SU-DHL-6 (cell line): ENCODE measurements at regions not wholly inside any gene's neighbourhood (a gene's known extent, or its start where the extent isn't known, plus 50 kb on each side); places are given as distances from the start of the nearest gene placed in this dataset.
"Not testable (repeated sequence)": the region's sequence is repeated elsewhere in the genome, so short reads cannot be mapped to it uniquely, and the experiment has no call there.

Source experiments
- H2AFZ ChIP-seq: fragments of 200-600 bp; sonication (generic); 2 replicates; pipeline ENCODE4 v1.6.1; 2014; ENCODE audit warnings: low read depth, mild to moderate bottlenecking, moderate library complexity, mixed read lengths, antibody characterized with exemption, low read length; ENCODE audit not compliant: severe bottlenecking
- H3F3A ChIP-seq: fragments of 200-600 bp; shearing (Covaris generic); 2 replicates; pipeline ENCODE4 v1.6.0; 2016; ENCODE audit warnings: antibody characterized with exemption, mild to moderate bottlenecking; ENCODE audit not compliant: insufficient read depth
- H3K27ac ChIP-seq: fragments of 200-600 bp; sonication (generic); 2 replicates; pipeline ENCODE4 v1.5.1; 2016; ENCODE audit warnings: low read depth, mild to moderate bottlenecking, low read length, moderate library complexity, mixed read lengths
- H3K27me3 ChIP-seq: fragments of 200-600 bp; sonication (generic), shearing (Covaris generic); 2 replicates; pipeline ENCODE4 v1.6.0; 2014; ENCODE audit warnings: mild to moderate bottlenecking, low read length
- H3K36me3 ChIP-seq: fragments of 200-600 bp; sonication (generic); 2 replicates; pipeline ENCODE4 v1.6.1; 2014; ENCODE audit warnings: mild to moderate bottlenecking, low read length, mixed read lengths
- H3K4me2 ChIP-seq: fragments of 300-600, 200-600 bp; shearing (Covaris generic), sonication (generic); 2 replicates; pipeline ENCODE4 v1.6.0; 2014; ENCODE audit warnings: low read length, low read depth, mild to moderate bottlenecking; ENCODE audit not compliant: poor library complexity, severe bottlenecking
- H3K4me3 ChIP-seq: fragments of 200-600 bp; sonication (generic); 2 replicates; pipeline ENCODE4 v1.5.1; 2014; ENCODE audit warnings: antibody characterized with exemption, low read length, mild to moderate bottlenecking, mixed read lengths; ENCODE audit not compliant: insufficient read depth, poor library complexity, severe bottlenecking
- H3K79me2 ChIP-seq: fragments of 200-600 bp; sonication (generic); 2 replicates; pipeline ENCODE4 v1.6.1; 2014; ENCODE audit warnings: mild to moderate bottlenecking, low read length, moderate library complexity; ENCODE audit not compliant: insufficient read depth
- H3K9ac ChIP-seq: fragments of 200-600 bp; sonication (generic); 2 replicates; pipeline ENCODE4 v1.7.0; 2014; ENCODE audit warnings: mild to moderate bottlenecking, low read length
- H3K9me2 ChIP-seq: fragments of 200-600 bp; sonication (generic); replicated peaks from 2 replicates; pipeline ENCODE4 v1.6.1; 2014; ENCODE audit warnings: low read length; ENCODE audit not compliant: insufficient read depth
- H3K9me3 ChIP-seq: fragments of 200-600 bp; sonication (generic); 2 replicates; pipeline ENCODE4 v1.6.1; 2014; ENCODE audit warnings: low read length, mixed read lengths; ENCODE audit not compliant: insufficient read depth
- H4K20me1 ChIP-seq: fragments of 200-600 bp; sonication (generic); 2 replicates; pipeline ENCODE4 v1.6.1; 2014; ENCODE audit warnings: low read depth, mild to moderate bottlenecking, antibody characterized with exemption, low read length, moderate library complexity, mixed read lengths
- EZH2phosphoT487 ChIP-seq: fragments of 200-600 bp; sonication (generic), shearing (Covaris generic); conservative IDR thresholded peaks from 2 replicates; pipeline ENCODE4 v1.6.1; 2018; ENCODE audit warnings: mild to moderate bottlenecking, antibody characterized with exemption, low read length, moderate library complexity, mixed read lengths
- TF ChIP-seq, protein P1 (sequence below): fragments of 200-600 bp; sonication (generic); IDR thresholded peaks from one replicate; pipeline ENCODE4 v1.5.1; 2017; ENCODE audit warnings: antibody characterized with exemption, mild to moderate bottlenecking, low read length, moderate library complexity; ENCODE audit not compliant: insufficient read depth, poor library complexity, severe bottlenecking

DNA sequence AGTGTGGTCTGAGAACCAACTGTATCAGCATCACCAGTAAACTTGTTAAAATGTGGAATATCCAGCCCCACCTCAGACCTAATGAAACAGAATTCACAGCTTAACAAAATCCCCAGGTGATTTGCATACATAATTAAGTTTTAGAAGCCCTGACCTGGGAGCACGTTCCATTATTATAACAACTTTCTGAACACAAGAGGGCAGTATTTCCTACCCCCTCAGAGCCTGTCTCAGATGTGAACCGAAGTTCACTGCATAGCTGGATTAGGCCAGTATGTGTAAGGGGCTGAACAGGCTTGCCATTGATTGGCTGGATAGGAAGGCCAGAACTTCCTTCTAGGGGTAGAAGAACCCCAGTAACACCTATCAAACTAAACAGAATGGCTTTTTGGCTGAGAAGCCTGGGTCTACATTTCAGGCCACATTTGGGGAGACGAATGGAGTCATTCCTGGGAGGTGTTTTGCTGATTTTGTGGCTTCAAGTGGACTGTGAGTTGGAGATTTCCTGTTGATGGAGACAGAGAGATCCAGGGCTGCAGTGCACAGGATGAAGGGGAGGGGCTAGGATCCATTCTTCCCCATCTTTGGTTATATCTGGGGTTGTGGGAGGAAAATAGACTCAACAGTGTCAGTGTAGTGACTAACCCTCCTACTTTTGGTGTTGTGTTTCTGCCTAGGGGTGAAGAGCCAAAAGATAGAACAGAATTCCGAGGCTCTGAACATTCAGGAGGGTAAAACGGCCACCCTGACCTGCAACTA lies 94.7 kb upstream of the OR4E1 start:
- Histone ChIP-seq H3K4me3 (no peak overlapping the region), H3K9me3 (no peaks in the 10 kb centered on the region), H3K9ac (no peak overlapping the region), H4K20me1 (no peaks in the 10 kb centered on the region), H3F3A (no peaks in the 10 kb centered on the region), H3K27ac (no peak overlapping the region), H3K9me2 (no peaks in the 10 kb centered on the region), H3K79me2 (no peaks in the 10 kb centered on the region), H3K4me2 (no peak overlapping the region), H3K27me3 (no peaks in the 10 kb centered on the region), H2AFZ (peak overlapping the region; percentile 5), H3K36me3 (no peaks in the 10 kb centered on the region)
- no peak for TF ChIP-seq EZH2phosphoT487
- TF ChIP-seq, protein P1, sequence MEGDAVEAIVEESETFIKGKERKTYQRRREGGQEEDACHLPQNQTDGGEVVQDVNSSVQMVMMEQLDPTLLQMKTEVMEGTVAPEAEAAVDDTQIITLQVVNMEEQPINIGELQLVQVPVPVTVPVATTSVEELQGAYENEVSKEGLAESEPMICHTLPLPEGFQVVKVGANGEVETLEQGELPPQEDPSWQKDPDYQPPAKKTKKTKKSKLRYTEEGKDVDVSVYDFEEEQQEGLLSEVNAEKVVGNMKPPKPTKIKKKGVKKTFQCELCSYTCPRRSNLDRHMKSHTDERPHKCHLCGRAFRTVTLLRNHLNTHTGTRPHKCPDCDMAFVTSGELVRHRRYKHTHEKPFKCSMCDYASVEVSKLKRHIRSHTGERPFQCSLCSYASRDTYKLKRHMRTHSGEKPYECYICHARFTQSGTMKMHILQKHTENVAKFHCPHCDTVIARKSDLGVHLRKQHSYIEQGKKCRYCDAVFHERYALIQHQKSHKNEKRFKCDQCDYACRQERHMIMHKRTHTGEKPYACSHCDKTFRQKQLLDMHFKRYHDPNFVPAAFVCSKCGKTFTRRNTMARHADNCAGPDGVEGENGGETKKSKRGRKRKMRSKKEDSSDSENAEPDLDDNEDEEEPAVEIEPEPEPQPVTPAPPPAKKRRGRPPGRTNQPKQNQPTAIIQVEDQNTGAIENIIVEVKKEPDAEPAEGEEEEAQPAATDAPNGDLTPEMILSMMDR = peak; percentile 55

DNA sequence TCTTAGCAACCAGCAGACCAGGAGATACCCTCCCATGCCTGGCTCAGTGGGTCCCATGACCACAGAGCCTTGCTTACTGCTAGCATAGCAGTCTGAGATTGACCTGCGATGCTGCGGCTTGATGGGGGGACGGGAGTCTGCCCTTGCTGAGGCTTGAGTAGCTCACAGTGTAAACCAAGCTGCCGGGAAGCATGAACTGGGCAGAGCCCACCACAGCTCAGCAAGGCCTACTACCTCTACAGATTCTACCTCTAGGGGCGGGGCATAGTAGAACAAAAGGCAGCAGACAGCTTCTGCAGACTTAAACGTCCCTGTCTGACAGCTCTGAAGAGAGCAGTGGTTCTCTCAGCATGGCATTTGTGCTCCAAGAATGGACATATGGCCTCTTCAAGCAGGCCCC lies 86.7 kb upstream of the OR4E1 start:
- not testable (repeated sequence) for H3K4me2 ChIP-seq, H3K36me3 ChIP-seq, H3K9me3 ChIP-seq, H3K9ac ChIP-seq, H3K27me3 ChIP-seq, H3F3A ChIP-seq, H4K20me1 ChIP-seq, H2AFZ ChIP-seq, H3K9me2 ChIP-seq, H3K27ac ChIP-seq, H3K79me2 ChIP-seq, H3K4me3 ChIP-seq

DNA sequence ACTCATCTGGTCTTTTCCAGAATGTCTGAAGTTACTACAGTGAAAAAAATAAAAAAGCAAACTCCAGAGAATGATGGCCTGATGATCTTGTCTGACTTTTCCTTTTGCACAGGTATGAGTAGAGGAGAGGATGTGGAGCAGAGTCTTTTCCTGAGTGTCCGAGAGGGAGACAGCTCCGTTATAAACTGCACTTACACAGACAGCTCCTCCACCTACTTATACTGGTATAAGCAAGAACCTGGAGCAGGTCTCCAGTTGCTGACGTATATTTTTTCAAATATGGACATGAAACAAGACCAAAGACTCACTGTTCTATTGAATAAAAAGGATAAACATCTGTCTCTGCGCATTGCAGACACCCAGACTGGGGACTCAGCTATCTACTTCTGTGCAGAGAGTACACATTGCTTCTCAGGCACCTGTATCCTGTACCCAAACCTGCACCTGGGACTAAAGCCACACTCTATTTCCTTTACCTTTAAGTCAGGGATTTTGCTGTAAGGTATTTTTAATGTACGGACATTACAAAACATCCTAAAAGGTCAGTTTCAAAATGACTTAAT lies 75.8 kb upstream of the OR4E1 start:
- no peaks in the 10 kb centered on the region for H3K27me3 ChIP-seq
- no peak overlapping the region for H3K9ac ChIP-seq
- H3K27ac ChIP-seq = no peak overlapping the region
- no peak for TF ChIP-seq EZH2phosphoT487
- TF ChIP-seq, protein P1 = no peak
- H3K9me3 ChIP-seq = no peaks in the 10 kb centered on the region
- H2AFZ ChIP-seq = no peak overlapping the region
- H4K20me1 ChIP-seq = no peaks in the 10 kb centered on the region
- no peaks in the 10 kb centered on the region for H3K36me3 ChIP-seq
- H3K4me2 ChIP-seq = peak overlapping the region; percentile 17
- no peaks in the 10 kb centered on the region for H3K79me2 ChIP-seq
- H3F3A ChIP-seq = no peaks in the 10 kb centered on the region
- H3K9me2 ChIP-seq = no peaks in the 10 kb centered on the region
- no peak overlapping the region for H3K4me3 ChIP-seq

DNA sequence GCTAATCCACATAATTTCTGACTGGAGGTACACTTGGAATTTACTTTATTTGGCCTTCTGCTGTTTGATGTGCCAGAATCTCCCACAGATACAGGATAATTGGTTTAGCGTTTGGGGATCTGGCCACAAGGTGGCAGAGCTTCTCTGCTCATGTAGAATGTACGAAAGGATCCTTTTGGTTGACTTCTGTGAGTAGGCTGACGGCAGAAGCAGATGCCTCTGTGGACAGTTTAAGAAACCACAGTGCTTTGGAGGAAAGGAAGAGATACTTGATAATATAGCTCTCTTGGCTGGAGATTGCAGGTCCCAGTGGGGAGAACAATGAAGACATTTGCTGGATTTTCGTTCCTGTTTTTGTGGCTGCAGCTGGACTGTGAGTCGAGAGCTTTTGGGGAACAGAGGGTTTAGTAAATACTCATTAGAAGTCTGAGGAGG lies 75.3 kb upstream of the OR4E1 start:
- Histone ChIP-seq H3K9me2 (no peaks in the 10 kb centered on the region), H3K9ac (no peak overlapping the region)
- TF ChIP-seq, protein P1 = peak; percentile 85
- no peak for TF ChIP-seq EZH2phosphoT487

More for the DNA sequence above, 75.3 kb upstream of the OR4E1 start:
- H3F3A ChIP-seq = no peaks in the 10 kb centered on the region
- H2AFZ ChIP-seq = no peak overlapping the region
- H3K79me2 ChIP-seq = no peaks in the 10 kb centered on the region
- no peak overlapping the region for H3K4me3 ChIP-seq
- no peaks in the 10 kb centered on the region for H3K9me3 ChIP-seq
- no peak overlapping the region for H3K27ac ChIP-seq
- no peaks in the 10 kb centered on the region for H3K36me3 ChIP-seq
- peak overlapping the region; percentile 17 for H3K4me2 ChIP-seq
- H3K27me3 ChIP-seq = no peaks in the 10 kb centered on the region
- H4K20me1 ChIP-seq = no peaks in the 10 kb centered on the region
